Esophagus squamous epithelium (tissue), 4 donors: ENCODE measurements at regions not wholly inside any gene's neighbourhood (a gene's known extent, or its start where the extent isn't known, plus 50 kb on each side); places are given as distances from the start of the nearest gene placed in this dataset.

Source experiments
- POLR2A ChIP-seq, 4 donors: fragments of 450-650 bp; IDR thresholded peaks; one replicate each; pipeline ENCODE4 v1.6.1; 2017; ENCODE audit warnings: antibody characterized with exemption in 4 of 4, mild to moderate bottlenecking in 4 of 4, moderate library complexity in 3 of 4
- TF ChIP-seq, protein P1 (sequence below), 6 experiments: fragments of 450-650 bp in 4 of 6; fragments of 200-600 bp in 2 of 6; sonication (generic) in 2 of 6; IDR thresholded peaks; one replicate each; pipeline ENCODE4 v1.5.1; 2016 to 2019; ENCODE audit warnings: antibody characterized with exemption in 6 of 6, mild to moderate bottlenecking in 4 of 6, moderate library complexity in 4 of 6

DNA sequence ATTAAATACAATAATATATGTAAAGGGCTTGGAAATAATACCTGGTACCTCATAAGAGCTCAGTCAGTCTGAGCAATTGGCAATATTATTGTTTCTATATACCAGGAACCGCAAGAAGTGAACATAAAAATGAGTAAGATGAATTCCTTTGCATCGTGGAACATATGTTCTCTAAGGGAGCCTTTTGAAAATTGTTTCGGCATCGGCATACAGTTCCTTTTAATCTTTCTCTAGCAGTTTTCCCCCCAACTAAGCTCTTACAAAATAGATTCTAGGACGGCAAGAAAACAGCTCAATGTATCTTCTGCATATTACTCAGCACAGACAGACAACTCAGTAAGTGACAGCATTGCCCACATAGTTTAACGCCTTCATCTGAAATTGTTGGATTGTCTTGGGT is 426.6 kb upstream of the WWC1 start:
- TF ChIP-seq, protein P1, sequence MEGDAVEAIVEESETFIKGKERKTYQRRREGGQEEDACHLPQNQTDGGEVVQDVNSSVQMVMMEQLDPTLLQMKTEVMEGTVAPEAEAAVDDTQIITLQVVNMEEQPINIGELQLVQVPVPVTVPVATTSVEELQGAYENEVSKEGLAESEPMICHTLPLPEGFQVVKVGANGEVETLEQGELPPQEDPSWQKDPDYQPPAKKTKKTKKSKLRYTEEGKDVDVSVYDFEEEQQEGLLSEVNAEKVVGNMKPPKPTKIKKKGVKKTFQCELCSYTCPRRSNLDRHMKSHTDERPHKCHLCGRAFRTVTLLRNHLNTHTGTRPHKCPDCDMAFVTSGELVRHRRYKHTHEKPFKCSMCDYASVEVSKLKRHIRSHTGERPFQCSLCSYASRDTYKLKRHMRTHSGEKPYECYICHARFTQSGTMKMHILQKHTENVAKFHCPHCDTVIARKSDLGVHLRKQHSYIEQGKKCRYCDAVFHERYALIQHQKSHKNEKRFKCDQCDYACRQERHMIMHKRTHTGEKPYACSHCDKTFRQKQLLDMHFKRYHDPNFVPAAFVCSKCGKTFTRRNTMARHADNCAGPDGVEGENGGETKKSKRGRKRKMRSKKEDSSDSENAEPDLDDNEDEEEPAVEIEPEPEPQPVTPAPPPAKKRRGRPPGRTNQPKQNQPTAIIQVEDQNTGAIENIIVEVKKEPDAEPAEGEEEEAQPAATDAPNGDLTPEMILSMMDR (IDR thresholded peaks at IDR 0.05) = no peak
- TF ChIP-seq POLR2A (IDR thresholded peaks at IDR 0.05) = no peak
